ENCODE measurements at regions not wholly inside any gene's neighbourhood (a gene's known extent, or its start where the extent isn't known, plus 50 kb on each side); places are given as distances from the start of the nearest gene placed in this dataset.

DNA sequence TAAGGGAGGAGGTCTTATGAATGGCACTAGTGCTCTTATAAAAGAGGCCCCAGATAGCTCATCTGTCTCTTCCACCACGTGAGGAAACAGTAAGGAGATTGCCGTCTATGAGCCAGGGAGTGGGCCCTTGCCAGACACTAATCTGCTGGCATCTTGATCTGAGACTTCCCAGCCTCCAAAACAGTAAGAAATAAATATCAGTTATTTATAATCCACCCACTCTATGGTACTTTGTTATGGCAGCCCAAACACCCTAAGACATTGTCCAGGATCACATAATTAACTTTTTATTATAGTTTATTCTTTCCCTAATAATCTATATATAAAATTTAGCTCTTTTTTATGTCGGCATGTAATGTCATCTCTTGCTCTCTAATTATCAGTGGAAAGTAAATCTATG lies 144.0 kb upstream of the IRF2BP2 start:
- TF ChIP-seq, protein P1, sequence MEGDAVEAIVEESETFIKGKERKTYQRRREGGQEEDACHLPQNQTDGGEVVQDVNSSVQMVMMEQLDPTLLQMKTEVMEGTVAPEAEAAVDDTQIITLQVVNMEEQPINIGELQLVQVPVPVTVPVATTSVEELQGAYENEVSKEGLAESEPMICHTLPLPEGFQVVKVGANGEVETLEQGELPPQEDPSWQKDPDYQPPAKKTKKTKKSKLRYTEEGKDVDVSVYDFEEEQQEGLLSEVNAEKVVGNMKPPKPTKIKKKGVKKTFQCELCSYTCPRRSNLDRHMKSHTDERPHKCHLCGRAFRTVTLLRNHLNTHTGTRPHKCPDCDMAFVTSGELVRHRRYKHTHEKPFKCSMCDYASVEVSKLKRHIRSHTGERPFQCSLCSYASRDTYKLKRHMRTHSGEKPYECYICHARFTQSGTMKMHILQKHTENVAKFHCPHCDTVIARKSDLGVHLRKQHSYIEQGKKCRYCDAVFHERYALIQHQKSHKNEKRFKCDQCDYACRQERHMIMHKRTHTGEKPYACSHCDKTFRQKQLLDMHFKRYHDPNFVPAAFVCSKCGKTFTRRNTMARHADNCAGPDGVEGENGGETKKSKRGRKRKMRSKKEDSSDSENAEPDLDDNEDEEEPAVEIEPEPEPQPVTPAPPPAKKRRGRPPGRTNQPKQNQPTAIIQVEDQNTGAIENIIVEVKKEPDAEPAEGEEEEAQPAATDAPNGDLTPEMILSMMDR (IDR thresholded peaks at IDR 0.05), result no peak
- TF ChIP-seq EZH2 (IDR thresholded peaks at IDR 0.05), result no peak
- TF ChIP-seq EZH2phosphoT487 (IDR thresholded peaks at IDR 0.05), result no peak

Measured in neural progenitor cell (in vitro differentiated cells).